HG03558 (cell line): ENCODE measurements at regions not wholly inside any gene's neighbourhood (a gene's known extent, or its start where the extent isn't known, plus 50 kb on each side); places are given as distances from the start of the nearest gene placed in this dataset.

Source experiments
- ATAC-seq: cut with Tn5 transposase; IDR thresholded peaks from one replicate; pipeline ENCODE4 v1.9.1; 2021; ENCODE audit warnings: moderate number of reproducible peaks; ENCODE audit not compliant: unreplicated experiment; ENCODE audit errors: extremely low read depth

DNA sequence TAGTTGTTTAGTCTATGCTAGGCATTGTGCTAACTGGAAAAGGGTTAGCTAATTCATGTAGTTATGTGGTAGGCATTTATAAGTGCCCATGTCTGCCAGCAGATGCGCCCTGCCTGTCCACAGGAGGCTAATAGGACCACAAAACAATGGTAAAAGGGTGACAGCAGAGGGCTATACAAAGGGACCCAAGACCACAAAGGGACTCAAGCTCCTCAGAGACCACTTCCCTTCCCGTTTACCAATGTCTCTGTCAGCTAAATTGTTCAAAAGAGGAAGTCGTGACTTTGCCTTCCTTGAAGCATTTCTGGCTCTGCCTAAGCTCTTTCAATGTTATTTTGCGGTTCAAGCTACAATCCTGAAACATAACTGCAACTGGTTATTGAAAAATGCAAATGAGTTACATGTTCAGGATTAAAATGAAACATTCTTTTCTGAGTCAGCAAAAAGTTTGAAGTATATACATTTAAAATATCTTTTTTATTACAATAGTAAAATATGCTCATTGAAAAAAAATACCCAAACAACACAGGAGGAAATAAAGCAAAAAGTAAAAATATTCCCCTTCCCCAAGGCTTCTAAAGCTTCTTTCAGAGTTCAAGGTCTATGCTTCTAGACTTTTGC lies 149.2 kb downstream of the MAF start:
- ATAC-seq: peak; percentile 68

DNA sequence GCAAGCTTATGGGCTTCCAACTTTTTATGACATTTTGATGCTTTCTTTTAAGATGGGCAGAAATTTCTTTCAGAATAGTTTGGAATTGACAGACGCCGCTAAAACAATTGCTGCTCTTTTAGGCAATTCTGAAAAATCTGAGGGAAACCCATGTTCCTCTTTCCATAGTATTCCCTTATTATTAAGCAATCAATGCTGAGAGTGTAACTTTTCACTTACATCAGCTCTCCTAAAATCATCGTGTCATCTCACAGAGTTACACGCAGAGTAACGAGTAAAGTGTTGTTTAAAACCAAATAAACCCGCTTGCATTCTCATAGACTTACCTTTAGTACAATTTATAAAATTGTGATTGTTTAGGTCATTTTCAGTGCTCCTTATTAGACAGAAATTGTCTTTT lies 150.6 kb downstream of the MAF start:
- no peak for ATAC-seq

DNA sequence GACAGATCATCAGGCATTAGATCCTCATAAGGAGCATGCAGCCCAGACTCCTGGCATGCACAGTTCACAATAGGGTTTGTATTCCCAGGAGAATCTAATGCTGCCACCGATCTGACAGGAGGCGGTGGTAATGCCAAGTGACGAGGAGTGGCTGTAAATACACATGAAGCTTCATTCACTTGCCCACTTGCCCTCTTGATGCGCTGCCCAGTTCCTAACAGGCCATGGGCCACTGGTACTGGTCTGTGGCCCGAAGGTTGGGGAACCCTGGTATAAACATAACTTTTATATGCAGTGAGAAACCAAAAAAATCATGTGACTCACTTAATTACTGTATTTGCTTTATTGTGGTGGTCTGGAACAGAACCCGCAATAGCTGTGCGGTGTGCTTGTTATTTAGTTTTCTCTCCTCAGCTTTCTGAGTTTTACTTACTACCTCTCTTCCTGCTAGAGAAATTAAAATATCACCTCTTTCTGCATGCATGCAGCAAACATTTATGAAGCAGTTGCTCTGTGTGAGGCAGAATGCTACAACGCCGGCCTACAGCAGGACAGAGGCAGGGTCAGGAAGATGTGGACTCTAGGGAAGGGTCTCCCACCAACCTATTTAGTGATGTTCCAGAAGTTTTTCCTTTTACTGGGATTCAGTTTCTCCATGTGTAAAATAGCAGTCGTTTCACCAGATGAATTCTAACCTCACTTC lies 151.3 kb downstream of the MAF start:
- ATAC-seq: no peak

DNA sequence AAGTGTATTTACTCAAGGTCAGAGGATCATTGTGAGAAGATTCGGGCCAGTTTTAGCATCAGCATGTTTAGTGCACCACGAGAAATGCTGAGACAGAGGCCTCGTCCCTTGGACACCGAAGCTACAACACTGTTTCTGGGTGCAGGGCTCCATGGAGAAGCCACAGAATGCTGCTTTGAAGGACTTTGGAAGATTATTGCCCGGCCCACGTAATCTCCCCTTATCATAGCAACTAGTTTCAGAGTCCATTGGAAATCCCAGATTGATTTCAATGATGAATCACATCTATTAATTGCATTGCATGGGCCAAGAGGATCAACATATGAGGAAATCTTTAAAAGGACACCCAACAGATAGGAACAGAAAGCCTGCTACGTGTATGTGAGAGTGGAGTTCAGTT lies 156.0 kb downstream of the MAF start:
- ATAC-seq: no peak

DNA sequence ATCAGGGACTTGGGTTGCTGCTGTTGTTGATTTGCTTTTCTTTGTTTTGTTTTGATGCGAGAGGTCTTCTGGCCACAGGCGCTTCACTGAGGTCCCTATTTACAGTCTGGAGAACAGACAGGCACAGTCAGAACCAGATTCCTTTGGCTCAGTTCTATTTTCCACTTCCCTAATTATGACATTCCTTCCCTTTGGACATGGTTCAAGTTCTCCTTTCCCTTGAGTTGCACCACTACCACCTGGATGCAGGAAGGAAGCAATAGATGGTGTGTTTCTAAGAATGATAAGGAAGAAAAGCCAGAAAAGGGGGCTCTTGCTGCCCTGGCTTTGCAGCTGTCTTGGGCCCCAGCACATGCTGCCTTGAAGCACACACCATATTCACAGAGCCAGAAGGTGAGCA lies 160.6 kb downstream of the MAF start:
- ATAC-seq: no peak

DNA sequence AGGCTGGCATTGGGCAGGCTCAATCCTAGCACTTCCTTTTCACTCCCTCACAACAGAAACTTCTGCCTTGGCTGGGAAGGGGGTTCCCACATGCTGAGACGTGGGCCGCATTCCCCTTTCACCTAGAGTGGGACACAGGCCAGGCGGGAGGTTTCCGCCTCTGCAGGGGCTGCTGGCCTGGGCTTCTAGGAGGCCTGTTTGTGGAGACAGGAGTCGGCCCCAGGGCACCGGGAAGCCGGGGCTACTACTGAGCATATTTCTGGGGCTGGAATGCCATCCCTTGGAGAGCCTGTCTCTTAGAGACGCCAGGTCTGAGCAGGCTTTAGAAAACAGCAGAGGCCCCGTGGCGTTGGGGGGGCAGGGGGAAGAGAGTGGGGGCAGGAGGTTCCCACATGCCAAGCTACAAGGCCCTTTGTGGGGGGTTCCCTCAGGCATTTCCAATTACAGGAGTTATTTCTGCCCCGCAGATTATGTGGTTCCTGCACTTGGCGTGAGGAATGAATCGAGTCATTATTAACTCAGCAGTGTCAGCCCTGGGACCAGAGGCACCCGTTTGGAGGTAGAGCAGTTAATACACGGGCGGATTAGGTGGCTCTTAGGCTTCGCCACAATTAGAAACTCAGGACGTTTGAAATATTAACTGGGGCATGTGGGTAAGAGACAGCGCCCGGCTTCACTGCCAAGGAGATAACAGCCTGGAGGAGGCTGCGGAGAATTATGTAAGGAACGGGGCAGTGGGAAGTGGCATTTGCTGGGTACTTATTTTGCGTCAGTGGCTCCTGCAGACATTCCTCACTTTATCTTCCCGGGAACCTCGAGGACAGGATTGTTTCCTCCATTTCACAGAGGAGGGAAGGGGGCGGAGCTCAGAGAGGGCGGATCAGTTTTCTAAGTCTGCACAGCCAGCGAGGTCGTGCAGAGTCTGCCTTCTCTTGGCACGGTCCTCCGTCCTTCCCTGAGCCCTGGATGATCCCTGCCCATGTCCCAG lies 162.5 kb downstream of the MAF start:
- no peak for ATAC-seq

DNA sequence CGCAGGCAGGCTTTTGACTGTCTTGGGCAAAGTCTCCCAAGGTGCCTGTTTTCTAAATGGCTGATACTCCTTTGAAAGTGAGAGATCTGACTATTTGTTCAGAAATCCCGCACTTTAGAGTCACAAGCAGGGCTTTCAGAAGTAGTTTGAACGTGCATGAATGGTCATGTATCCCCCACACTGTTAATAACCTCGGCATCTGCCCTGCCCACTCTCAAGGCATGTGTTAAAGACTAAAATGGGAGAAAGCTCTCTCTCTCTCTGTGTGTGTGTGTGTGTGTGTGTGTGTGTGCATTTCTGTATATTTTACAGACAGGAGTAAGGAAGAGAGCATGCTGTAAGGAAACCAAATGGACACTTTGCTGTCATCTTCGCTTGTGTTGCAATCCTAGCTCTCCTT lies 163.7 kb downstream of the MAF start:
- no peak for ATAC-seq

DNA sequence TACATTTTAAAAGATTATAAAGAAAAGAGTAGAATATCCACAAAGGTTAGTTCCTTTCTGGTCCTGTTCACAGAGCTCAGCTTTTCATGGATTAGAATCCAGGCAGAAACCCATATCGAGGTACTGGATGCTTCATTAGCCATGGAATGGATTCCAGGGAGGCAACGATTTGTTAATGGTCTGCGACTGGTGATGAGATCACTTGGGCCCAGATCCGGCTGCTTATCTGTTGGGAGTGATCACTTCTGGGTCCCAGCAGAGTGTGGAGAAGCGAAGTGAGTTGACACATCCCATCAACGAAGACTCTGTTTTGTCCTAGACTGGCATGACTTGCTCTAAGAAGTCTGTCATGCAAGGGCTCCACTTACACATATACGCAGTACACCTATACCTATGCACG lies 165.8 kb downstream of the MAF start:
- ATAC-seq: no peak

DNA sequence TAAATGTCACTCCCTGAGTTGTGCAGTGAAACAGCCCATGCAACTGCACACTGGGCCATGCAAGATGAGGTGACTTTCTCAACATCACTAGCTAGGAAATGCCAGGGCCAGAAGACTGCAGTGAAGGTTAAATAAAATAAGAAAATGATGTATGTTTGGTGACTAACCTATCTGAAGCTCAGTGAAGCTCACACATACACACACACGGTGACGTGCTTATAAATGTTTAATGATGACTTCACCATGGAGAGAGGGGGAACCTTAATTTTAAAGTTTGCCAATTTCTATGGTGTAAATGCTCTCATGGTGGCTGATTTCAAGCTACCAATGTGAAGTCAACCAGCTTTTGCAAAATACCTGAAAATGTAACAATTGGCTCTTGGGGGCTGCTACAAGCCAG lies 166.4 kb downstream of the MAF start:
- no peak for ATAC-seq

DNA sequence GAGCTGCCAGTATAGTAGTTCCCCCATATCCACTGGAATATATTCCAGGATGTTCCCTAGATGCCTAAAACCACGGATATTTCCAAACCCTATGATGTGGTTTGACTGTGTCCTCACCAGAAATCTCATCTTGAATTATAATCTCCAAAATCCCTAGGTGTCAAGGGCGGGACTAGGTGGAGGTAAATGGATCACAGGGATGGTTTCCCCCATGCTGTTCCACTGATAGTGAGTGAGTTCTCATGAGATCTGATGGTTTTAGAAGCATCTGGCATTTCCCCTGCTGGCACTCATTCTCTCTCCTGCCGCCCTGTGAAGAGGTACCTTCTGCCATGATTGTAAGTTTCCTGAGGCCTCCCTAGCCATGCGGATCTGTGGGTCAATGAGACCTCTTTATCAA lies 168.6 kb downstream of the MAF start:
- no peak for ATAC-seq

DNA sequence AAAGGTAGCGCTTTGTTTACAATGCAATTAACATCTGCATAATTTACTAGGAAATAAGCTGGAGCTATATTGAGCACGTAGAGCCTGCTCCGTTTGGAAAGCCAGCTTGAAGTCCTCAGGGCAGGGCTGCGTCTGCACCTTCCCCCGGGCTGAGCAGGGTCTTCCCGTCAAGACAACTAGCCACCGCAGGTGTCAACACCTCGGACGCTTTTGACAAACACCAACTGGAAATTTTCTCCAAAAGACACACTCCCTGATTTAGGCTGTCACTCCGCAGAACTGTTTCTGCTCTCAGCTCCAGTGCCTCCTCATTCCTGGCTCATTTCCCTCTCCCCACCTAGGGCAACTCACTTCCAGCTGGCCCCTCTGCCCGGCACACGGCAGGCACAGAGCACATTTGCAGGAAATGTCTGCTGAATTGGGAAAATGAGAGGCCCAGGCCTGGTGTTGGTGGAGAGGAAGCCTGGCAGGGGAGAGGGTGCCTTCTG lies 170.3 kb downstream of the MAF start:
- no peak for ATAC-seq

DNA sequence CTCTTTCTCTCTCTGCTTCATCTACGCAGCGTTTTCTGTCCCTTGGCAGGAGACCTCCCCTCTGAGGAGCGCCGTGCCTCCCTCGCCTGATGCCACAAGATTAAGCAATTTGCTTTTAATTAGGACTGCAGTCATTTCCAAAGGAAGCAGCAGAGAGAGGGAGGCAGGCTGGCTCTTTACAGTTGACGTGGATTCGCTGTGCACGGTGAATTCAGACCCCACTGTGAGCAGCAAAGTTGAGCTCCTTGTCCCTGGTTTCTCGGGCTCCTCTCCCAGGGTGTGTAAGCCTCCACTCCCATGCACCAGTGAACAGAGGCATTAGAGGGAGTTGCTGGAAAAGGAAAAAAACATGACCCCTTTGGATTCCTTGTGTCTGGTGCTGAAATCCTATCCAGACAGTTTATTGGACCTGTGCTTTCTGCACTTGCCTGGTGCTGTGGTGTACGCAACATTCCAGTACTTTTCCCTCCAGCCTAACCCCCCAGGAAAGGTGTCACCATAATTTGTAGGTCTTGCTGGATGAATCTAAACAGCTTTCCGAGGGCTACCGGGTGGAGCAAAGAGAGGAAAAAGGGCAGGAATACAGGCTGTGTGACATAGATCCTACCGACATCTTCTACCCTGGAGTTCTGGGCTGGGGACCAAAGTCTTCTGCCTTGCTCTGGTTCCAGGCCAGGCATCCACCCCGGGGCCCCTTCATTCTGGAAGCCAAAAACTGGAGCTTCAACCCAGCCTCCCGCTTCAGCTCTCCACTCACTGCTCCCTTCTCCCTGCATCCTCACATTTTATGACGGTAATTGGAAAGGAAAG lies 171.0 kb downstream of the MAF start:
- no peak for ATAC-seq

DNA sequence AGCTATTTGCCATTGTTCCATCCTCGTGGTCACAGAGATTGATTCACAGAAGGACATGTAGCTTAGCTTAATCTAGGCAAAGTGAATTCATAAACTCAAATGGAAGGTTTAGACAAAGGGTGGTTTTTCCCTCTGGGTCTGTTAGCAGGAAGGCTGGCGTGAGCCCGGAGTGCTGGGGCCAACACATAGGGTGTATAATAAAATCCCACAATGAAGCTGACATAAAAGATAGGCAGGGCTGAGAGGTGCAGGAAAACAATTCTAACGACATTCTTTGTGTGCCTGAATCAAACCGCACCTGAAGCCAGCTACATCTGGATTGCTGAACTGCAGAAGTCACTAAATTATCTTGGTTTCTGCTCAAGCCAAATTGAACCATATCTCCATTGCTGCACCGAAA lies 173.9 kb downstream of the MAF start:
- ATAC-seq: no peak

DNA sequence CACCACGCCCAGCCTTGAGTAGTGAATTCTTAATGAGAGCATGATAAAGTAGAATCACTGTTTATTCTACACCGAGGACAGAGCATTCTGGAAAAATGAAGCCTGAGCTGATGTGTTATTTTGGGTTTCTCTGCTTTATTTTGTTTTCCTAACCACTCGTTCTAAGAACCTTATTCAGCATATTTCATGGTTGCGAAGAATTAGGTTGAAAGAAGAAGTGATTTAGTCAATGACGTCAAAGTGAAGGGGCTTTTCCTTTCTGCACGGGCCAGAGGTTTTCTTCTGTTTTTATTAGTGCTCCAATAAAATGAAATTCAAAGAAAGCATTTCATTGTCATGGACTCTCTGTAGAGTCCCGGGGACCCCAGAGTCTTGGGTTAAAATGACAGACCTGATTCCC lies 178.5 kb downstream of the MAF start:
- no peak for ATAC-seq

DNA sequence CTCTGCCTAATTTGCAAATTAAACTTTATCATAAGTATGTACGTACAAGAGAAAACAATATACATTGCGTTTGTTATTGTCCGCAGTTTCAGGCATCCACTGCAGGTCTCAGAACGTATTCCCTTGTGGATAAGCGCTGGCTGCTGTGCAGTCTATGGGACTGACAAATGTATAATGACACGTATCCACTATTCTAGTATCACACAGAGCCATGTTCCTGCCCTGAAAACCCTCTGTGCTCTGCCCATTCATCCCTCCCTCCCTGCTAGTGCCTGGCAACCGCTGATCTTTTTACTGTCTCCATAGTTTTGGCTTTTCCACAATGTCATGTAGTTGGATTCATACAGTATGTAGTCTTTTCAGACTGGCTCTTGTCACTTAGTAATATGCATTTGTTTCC lies 179.4 kb downstream of the MAF start:
- no peak for ATAC-seq

DNA sequence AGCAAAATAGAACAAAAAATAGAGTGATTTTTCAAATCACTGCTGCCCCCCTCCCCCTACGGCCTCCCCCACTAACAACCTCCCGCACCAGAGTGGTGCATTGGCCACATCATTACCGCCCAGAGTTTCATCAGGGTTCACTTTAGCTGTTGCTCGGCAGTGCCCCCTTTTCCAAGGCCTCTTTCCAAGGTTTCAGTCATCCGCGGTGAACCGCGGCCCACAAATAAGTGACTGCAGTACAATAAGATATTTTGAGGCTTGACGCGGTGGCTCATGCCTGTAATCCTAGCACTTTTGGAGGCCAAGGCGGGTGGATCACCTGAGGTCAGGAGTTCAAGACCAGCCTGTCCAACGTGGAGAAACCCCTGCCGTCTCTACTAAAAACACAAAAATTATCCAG lies 180.0 kb downstream of the MAF start:
- no peak for ATAC-seq

DNA sequence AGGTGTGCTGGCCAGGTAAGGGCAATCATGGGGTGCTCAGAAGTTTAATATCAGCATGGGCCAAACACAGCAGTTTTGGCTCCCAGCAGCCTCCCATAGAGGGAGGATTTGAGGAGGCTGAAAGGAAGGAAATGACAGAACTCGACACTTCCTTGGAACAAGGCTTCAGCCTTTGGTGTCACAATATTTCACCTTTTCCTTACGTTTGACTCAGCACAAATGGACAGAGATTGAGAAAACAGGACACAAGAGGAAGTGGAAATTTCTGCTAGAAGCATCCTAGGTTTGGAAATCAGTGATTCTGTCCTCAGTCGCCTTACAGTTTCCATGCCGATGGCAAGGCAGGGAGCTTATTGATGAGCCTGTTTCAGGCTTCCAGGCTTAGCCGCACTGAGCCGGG lies 181.4 kb downstream of the MAF start:
- ATAC-seq: no peak

DNA sequence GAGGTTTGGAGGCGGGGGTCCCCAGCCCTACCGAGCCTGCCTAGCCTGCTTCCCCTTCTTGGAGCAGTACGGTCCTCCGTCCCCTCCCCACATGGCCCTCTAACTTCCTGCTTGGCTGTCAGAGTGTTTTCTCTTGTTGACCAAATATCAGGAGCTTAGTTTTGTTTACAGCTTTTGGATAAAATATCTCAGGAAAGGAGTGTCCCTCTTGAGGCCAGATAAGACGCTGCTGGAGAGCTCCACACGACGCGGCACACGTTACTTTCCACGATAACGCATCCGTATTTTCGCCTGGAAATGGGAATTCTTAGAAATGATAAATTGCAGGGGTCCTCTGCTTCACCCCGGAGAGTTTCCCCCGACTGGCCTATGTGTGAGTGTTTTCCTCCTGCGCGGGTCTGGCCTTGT lies 182.9 kb downstream of the MAF start:
- ATAC-seq: no peak

DNA sequence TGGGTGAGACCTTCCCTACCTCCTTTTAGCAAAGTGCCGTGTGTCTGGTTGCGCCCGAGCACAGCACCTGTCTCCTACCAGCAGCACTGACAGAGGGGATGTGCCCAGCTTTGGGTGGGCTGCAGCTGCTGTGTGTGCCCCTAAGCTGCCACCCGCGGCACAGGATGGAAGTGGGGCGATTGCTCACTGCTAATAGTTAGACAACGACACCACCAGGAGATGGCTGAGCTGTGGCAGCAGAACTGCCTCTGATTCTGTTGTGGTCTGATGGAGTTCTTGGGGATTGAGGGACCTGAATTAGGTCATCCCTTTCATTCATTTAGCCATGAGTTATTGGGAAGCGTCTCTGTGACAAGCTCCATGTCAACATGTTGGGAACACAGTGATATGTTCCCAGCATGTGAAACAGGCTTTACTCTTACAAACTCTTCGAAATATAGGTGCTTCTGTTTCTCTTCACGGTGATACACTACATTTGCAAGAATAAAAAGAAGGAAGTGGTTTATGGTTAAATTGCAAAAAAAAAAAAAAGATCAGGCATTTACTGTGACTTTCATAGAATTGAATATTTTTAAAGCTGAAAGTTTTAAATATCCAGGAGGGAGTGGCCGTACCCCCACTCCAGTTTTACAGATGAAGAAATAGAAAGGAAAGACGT lies 184.4 kb downstream of the MAF start:
- no peak for ATAC-seq

DNA sequence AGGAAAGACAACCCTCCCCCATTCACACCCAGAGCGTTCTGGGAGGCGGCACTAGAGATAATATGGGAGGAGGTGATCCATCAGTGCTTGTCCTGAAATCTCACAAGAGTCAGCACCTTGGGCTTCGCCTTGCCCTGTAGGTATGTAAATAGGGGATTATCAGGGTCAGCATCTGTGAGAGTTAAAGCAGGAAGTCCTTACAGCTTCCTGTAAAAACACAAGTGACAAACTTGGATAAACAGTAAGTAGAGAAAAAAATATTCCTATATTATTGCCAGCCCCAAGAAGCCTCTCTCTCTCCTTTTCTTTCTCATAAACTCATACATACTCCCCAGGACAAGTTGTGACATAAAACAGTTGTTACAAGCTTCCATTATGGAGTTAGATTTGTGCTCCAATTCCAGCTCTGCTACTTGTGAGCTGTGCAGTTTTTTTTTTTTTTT lies 187.7 kb downstream of the MAF start:
- ATAC-seq: no peak
